Transverse colon (tissue), 4 donors: ENCODE measurements at regions not wholly inside any gene's neighbourhood (a gene's known extent, or its start where the extent isn't known, plus 50 kb on each side); places are given as distances from the start of the nearest gene placed in this dataset.

Source experiments
- CTCF ChIP-seq, 5 experiments: fragments of 200-600 bp in 3 of 5; fragments of 450-650 bp in 2 of 5; sonication (generic) in 3 of 5; IDR thresholded peaks; 1 replicate in 2 of 5; 2 replicates in 3 of 5; pipeline ENCODE4 v1.5.1; 2016 to 2017; ENCODE audit warnings: antibody characterized with exemption in 5 of 5, inconsistent platforms in 3 of 5, mild to moderate bottlenecking in 2 of 5, moderate library complexity in 1 of 5
- EP300 ChIP-seq: sonication (generic); formaldehyde crosslinking; IDR thresholded peaks from one replicate; pipeline ENCODE4 v1.6.1; 2017; ENCODE audit warnings: antibody characterized with exemption, low read depth
- POLR2A ChIP-seq: fragments of 450-650 bp; IDR thresholded peaks from one replicate; pipeline ENCODE4 v1.6.1; 2016; ENCODE audit warnings: antibody characterized with exemption, mild to moderate bottlenecking, moderate library complexity
- POLR2AphosphoS5 ChIP-seq, 3 donors: sonication (generic); formaldehyde crosslinking; IDR thresholded peaks; one replicate each; pipeline ENCODE4 v1.6.1; 2016; ENCODE audit warnings: antibody characterized with exemption in 3 of 3

- TF ChIP-seq CTCF (IDR thresholded peaks at IDR 0.05): no peak
- no peak for TF ChIP-seq POLR2A
- TF ChIP-seq POLR2AphosphoS5 (IDR thresholded peaks at IDR 0.05): no peak
- TF ChIP-seq EP300: no peak
Observed at GRCh38 chr2:144252694-144253093, 267.2 kb downstream of the ZEB2 start.
